Stomach (tissue), 8 donors: ENCODE measurements at regions not wholly inside any gene's neighbourhood (a gene's known extent, or its start where the extent isn't known, plus 50 kb on each side); places are given as distances from the start of the nearest gene placed in this dataset.

Source experiments
- DNase-seq, 2 donors: peaks; one replicate each; pipeline versions ENCODE4 v3.0.0 to v3.0.0-alpha.2; 2013 to 2019
- H3K27ac ChIP-seq, 5 donors: fragments of 200-600 bp in 4 of 5; sonication (generic) in 4 of 5; one replicate each; pipeline ENCODE4 v1.5.1; 2013 to 2019; ENCODE audit warnings: mild to moderate bottlenecking in 1 of 5, moderate library complexity in 1 of 5
- H3K27me3 ChIP-seq, 3 donors: fragments of 200-600 bp; sonication (generic); one replicate each; pipeline ENCODE4 v1.5.1; 2017 to 2019; ENCODE audit warnings: mixed run types in 1 of 3
- H3K36me3 ChIP-seq, 4 donors: fragments of 200-600 bp; sonication (generic); 1 replicate in 3 of 4; 2 replicates in 1 of 4; pipeline ENCODE4 v1.5.1; 2016 to 2019
- H3K4me1 ChIP-seq, 4 donors: fragments of 200-600 bp; sonication (generic); one replicate each; pipeline ENCODE4 v1.5.1; 2016 to 2019
- H3K4me3 ChIP-seq, 4 donors: fragments of 200-600 bp; sonication (generic) in 3 of 4; one replicate each; pipeline ENCODE4 v1.5.1; 2016 to 2019; ENCODE audit warnings: mild to moderate bottlenecking in 1 of 4
- H3K9me3 ChIP-seq, 4 donors: fragments of 200-600 bp; sonication (generic); one replicate each; pipeline ENCODE4 v1.5.1; 2016 to 2019
- EP300 ChIP-seq: sonication (generic); formaldehyde crosslinking; IDR thresholded peaks from one replicate; pipeline ENCODE4 v1.6.1; 2017; ENCODE audit warnings: antibody characterized with exemption
- POLR2A ChIP-seq, 4 donors: fragments of 450-650 bp; IDR thresholded peaks; one replicate each; pipeline ENCODE4 v1.6.1; 2016; ENCODE audit warnings: antibody characterized with exemption in 4 of 4, control low read depth in 2 of 4, mild to moderate bottlenecking in 1 of 4, moderate library complexity in 1 of 4
- POLR2AphosphoS5 ChIP-seq, 3 donors: sonication (generic); formaldehyde crosslinking; IDR thresholded peaks; one replicate each; pipeline ENCODE4 v1.6.1; 2016; ENCODE audit warnings: antibody characterized with exemption in 3 of 3
- WGBS, 5 donors: extraction: QIAGEN DNeasy Blood & Tissue Kit in 3 of 5; methylation state at CpG; one replicate each; pipeline versions ENCODE4 v1.1.5 to v1.1.7; 2013 to 2018; 5-methylcytosine and 5-hydroxymethylcytosine counted together
- intact Hi-C: fragments of 100-400 bp; cut with DNase I; formaldehyde crosslinking; loops from one replicate; pipeline ENCODE4 v1.15.1; 2023; ENCODE audit warnings: low total_unique reads
- TF ChIP-seq, protein P1 (sequence below), 7 experiments: fragments of 450-650 bp in 4 of 7; fragments of 200-600 bp in 3 of 7; sonication (generic) in 3 of 7; IDR thresholded peaks; one replicate each; pipeline ENCODE4 v1.5.1; 2016 to 2019; ENCODE audit warnings: antibody characterized with exemption in 7 of 7, control low read depth in 2 of 7, mild to moderate bottlenecking in 1 of 7
- donor health status: healthy with polysubstance abuse.
- donor health status: Bipolar disorder and iron deficiency.
- donor health status: healthy.

DNA sequence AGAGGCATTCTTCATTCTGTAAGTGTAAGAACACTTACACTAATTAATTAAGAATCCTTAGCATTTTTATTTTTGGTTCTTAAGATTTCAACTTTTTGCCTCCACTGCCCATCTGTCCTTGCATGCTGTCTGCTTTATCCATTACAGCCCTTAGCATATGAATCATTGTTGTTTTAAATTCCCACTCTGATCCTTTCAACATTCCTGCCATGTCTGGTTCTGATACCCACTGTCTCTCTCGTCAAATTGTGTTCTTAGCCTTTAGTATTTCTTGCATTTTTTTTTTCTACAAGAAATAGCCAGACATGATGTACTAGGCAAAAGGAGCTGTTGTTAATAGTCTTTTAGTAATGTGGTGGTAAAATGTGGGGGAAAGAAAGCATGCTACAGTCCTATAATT lies 1360.0 kb downstream of the TECRL start:
- H3K4me1 ChIP-seq, result no peaks in the 10 kb centered on the region
- DNase-seq, result no peak
- H3K27me3 ChIP-seq, result no peaks in the 10 kb centered on the region
- H3K27ac ChIP-seq, result no peak overlapping the region
- no peak overlapping the region for H3K4me3 ChIP-seq
- intact Hi-C loops, result no loop called here
- WGBS, 5 donors, result 60 to 84% (median 65%) methylated on average over 1 of the region's 1 CpG
- TF ChIP-seq POLR2AphosphoS5 (IDR thresholded peaks at IDR 0.05) (no peak), POLR2A (IDR thresholded peaks at IDR 0.05) (no peak), EP300 (no peak)
- TF ChIP-seq, protein P1, sequence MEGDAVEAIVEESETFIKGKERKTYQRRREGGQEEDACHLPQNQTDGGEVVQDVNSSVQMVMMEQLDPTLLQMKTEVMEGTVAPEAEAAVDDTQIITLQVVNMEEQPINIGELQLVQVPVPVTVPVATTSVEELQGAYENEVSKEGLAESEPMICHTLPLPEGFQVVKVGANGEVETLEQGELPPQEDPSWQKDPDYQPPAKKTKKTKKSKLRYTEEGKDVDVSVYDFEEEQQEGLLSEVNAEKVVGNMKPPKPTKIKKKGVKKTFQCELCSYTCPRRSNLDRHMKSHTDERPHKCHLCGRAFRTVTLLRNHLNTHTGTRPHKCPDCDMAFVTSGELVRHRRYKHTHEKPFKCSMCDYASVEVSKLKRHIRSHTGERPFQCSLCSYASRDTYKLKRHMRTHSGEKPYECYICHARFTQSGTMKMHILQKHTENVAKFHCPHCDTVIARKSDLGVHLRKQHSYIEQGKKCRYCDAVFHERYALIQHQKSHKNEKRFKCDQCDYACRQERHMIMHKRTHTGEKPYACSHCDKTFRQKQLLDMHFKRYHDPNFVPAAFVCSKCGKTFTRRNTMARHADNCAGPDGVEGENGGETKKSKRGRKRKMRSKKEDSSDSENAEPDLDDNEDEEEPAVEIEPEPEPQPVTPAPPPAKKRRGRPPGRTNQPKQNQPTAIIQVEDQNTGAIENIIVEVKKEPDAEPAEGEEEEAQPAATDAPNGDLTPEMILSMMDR (IDR thresholded peaks at IDR 0.05), result no peak
- H3K36me3 ChIP-seq, result no peaks in the 10 kb centered on the region
- peaks cover 6 to 24% (median 13%) of the 10 kb centered on the region in 4 donors for H3K9me3 ChIP-seq

DNA sequence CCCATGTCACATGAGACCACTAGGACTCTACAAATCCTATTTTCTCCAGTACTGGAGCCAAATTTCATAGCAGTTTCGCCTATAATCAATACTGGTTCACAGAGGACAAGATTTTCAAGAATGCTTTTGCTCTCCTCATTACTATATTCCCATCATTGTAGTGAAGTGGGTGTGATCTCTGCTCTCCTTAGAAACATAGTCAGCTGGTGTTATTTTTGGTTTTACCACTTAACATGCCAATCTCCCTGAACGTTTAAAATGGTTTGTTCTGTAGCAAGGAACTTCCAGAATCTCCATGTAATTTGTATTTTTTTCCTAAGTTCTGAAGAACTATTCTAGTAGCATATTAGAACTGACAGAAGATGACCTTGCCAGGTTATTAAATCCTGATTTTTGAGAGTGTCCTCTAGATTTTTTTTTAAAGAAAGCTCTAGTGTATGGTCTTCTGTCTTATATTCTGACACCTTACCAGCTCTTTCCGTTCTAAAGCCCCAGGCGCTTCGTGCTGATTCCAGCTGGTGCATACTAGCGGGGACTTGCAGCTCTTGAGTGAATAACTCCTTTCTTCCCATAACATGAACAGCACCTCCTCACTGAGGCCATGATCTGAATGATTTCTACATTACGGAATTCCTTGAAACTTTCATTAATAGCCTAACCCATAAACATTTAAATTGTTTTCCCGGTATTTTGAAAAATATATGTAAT lies 1372.9 kb downstream of the TECRL start:
- 68 to 80% (median 75%) methylated on average over 8 of the region's 8 CpGs for WGBS, 5 donors
- TF ChIP-seq POLR2A (IDR thresholded peaks at IDR 0.05) (no peak), POLR2AphosphoS5 (IDR thresholded peaks at IDR 0.05) (no peak), EP300 (no peak)
- TF ChIP-seq, protein P1 (IDR thresholded peaks at IDR 0.05), result no peak
- DNase-seq, result no peak
- H3K27ac ChIP-seq, result no peak overlapping the region
- no peaks in the 10 kb centered on the region for H3K36me3 ChIP-seq
- intact Hi-C loops, result no loop called here
- no peaks in the 10 kb centered on the region for H3K4me1 ChIP-seq
- H3K27me3 ChIP-seq, result no peaks in the 10 kb centered on the region
- H3K9me3 ChIP-seq, result no peaks in the 10 kb centered on the region
- H3K4me3 ChIP-seq, result no peak overlapping the region

DNA sequence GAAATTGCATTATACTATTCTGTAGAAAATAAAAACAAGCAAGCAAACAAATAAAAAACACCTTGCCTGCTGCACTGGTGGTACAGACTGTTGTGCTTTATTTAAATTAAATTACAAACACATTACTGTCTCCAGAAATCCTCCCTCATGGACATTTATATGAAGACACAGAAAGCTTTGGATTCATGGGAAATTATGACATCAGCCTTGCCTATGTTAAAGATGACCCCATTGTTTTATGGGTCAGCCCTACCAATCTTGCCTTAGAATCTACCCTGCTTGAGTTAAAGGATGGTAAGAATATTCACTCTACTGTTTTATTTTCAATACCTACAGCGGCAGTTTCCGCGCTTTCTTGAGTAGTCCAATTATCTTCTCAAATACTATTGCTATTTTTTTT lies 1379.9 kb downstream of the TECRL start:
- 60 to 94% (median 80%) methylated on average over 3 of the region's 3 CpGs for WGBS, 5 donors
- Histone ChIP-seq H3K36me3 (no peaks in the 10 kb centered on the region), H3K4me1 (no peaks in the 10 kb centered on the region), H3K4me3 (no peak overlapping the region), H3K27me3 (no peaks in the 10 kb centered on the region), H3K9me3 (peaks cover 0 to 19% (median 6%) of the 10 kb centered on the region in 4 donors), H3K27ac (no peak overlapping the region)
- TF ChIP-seq, protein P1 (IDR thresholded peaks at IDR 0.05), result no peak
- no peak for TF ChIP-seq EP300
- TF ChIP-seq POLR2A (IDR thresholded peaks at IDR 0.05), result no peak
- no peak for TF ChIP-seq POLR2AphosphoS5 (IDR thresholded peaks at IDR 0.05)
- DNase-seq, result no peak
- intact Hi-C loops, result no loop called here

DNA sequence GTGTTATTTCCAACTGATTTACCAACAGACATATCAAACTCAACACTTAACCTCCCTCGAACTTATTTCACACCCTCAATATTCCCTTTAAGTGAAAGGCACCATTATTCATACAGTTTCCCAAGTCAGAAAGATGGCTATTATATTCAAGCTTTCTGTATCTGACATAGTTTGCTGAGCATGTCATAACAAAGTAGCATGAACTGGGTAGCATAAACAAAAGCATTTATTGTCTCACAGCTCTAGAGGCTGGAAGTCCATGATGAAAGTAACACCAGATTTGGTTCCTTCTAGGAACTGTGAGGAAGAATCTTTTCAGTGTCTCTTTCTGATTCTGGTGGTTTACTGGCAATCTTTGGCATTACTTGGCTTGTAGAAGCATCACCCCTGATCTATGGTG lies 1388.6 kb downstream of the TECRL start:
- peaks cover 0 to 6% (median 2%) of the 10 kb centered on the region in 4 donors for H3K9me3 ChIP-seq
- H3K4me1 ChIP-seq, result no peaks in the 10 kb centered on the region
- 83 to 89% (median 84%) methylated on average over 1 of the region's 1 CpG for WGBS, 5 donors
- intact Hi-C loops, result no loop called here
- no peak overlapping the region for H3K4me3 ChIP-seq
- no peaks in the 10 kb centered on the region for H3K27me3 ChIP-seq
- DNase-seq, result no peak
- no peaks in the 10 kb centered on the region for H3K36me3 ChIP-seq
- H3K27ac ChIP-seq, result no peak overlapping the region
- TF ChIP-seq EP300 (no peak), POLR2A (IDR thresholded peaks at IDR 0.05) (no peak), POLR2AphosphoS5 (IDR thresholded peaks at IDR 0.05) (no peak)
- TF ChIP-seq, protein P1 (IDR thresholded peaks at IDR 0.05), result no peak
